Retina (tissue), 1 donor: ENCODE measurements at regions not wholly inside any gene's neighbourhood (a gene's known extent, or its start where the extent isn't known, plus 50 kb on each side); places are given as distances from the start of the nearest gene placed in this dataset.

Experiments used
- DNase-seq: peaks from one replicate; pipeline ENCODE4 v3.0.0-alpha.2; 2016

DNA sequence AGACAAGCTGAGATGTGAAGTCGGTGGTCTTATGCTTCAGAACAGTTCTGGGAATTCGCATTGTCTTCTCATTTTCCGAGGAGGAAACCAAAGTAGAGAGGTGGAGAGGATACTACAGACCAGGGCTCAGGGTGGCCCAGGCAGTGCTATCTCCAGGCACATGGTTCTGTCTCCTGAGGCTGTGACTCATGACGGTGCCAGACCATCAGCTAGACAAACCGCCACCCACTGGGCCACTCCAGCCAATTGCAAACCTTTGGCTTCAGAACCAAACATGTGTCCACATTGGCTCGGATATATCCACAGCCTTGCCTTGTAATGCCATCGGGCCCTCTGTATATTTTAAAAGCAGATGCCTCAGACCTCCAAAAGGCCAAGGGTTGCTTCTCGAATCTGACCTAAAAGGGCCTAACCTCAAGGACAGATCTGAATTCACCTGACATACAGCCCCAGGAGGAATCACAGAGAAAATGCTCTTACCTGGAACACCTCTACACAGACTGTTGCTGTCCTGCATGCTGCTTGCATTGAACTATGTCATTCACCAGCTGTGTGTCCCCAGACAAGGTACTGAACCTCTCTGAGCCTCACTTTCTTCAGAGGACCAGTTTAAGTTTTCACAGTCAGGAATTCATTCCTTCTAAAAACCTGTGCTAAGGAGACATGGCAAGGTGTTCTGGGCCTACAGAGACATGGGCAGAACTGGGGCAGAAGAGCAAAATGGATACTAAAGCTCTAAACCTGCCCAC lies 224.9 kb upstream of the JUN start:
- no peak for DNase-seq

GRCh38 chr1:59011663-59012062 lies 227.8 kb upstream of the JUN start:
- DNase-seq, result no peak

DNA sequence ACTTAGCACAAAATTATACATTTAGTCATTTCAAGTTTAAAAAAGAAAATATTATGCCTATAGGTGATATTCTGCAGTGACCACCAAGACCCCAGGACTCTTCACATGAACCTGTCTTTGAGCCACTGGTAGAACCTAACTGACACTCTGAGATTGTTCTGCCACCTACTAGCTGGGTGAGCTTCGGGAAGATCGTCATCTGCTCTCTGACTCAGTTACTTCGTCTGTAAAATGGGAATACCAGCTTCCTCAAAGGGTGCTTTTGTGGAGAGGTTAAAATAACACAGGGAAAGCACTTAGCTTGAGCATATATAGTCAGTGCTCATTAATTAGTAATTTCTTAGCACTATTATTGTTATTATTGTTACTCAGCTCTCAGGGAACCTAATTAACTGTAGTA lies 228.5 kb upstream of the JUN start:
- no peak for DNase-seq

DNA sequence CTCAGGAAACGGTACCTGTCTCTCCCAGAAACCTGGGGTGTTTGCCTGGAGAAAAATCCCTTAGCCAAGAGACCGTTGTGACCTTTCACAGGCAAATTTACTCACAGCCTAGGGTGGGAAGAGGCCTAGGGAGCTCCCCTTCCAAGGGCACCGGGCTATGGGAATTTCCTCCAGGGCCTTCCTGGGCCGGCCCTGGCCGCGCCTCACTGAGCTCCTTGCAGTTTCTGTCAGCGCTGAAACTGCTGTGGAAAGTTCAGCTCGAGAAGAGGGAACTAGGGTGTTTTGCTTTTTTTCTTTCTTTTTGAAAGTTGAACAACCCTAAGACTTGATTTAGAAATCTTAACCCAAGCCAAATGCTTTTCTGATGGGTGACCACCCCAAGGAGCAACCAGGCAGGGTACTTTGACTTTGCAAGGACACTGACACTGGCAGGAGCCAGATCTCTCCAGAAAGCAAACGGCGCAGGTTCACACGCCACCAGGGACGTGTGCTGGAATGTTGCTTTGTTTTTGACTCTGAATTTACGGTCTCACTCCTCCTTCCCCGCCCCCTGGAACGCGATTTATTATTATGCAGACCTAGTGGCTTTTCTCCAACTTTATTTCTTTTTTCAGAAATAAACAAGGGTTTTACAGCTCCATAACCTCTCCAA lies 229.6 kb upstream of the JUN start:
- no peak for DNase-seq

- DNase-seq, result no peak
Measured at GRCh38 chr1:59013928-59014279, 230.1 kb upstream of the JUN start.

DNA sequence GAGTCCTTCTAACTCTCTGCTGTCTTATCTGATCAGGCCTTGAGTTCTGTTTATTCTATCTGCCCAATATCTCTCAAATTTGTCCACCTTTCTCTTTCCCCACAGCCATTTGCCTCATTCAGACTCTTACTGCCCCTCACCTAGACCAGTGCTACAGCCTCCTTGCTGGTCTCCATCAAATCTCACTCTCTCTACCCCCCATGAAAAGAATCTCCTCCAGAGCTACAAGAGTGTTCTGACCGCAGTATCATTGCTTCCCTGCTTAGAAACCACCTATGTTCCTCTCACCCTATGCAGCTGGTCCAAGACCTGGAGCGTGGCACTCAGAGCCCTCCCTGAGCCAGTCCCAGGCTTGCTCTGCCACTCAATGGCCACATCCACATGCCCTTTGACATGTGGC lies 231.0 kb upstream of the JUN start:
- DNase-seq, result no peak

DNA sequence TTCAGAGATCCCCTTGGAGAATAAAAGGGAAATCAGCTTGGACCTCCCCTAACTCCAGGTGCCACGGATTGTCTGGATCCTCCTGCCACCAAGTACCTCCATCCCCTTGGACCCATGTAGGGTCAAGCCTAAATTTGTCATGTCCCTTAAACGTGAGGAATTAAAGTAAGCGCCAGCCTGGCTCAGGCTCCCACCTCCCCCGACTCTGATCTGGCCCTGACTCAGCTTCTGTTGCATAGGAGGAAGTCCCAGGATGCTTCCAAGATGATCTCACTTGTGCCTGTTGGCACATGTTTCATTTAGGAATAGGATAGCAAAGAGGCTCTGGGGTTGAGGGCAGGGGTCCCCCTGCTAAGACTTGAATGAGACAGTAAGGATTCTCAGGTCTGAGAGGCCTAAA lies 231.9 kb upstream of the JUN start:
- DNase-seq, result no peak

DNA sequence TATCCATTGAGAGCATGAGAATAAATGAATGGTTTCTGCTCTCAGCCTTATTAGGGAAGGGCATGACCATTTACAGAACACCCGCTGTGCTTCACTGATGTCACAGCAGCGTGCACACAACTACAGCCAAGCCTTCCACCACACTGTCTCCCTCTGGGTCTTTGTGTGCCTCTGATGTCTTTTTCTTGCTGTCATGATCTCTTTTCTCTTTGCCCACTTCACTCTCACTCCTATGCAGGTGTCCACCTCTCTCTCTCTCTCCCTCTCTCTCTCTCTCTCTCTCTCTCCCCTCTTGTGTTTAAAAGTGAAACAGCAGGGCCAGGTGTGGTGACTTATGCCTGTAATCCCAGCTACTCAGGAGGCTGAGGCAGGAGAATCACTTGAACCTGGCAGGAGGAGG lies 232.5 kb upstream of the JUN start:
- DNase-seq, result peak; percentile 34

DNA sequence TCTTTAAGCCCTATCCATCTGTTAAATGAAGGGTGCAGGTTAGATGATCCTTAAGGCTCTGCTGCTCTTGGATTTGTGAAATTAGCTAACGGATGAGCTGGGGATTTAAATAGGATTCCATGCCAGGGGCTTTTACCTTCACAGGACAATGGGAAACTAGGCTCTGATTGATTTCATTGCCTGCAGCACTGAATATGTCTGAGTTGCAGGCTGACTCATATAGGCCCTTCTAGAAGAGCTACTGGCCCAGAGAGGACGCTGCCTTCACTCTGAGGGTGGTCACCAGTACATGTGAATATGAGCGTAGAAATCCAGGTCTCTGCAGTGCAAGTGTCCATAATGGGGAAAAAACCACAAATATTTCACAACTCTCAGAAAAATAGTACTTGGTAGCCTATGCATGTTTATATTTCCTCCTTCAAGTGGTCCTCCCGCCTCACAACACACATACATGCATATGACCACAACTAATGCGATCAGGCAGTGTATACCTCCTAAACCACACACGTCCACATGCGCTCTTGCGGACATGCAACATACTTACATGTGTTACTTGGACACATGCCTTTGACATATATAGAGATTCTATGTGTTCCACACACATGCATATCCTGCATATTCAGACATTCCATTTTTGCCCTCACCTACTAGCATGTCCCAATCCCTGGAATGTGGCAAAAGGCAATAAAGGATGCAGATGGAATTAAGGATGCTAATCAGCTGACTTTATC lies 233.8 kb upstream of the JUN start:
- no peak for DNase-seq

DNA sequence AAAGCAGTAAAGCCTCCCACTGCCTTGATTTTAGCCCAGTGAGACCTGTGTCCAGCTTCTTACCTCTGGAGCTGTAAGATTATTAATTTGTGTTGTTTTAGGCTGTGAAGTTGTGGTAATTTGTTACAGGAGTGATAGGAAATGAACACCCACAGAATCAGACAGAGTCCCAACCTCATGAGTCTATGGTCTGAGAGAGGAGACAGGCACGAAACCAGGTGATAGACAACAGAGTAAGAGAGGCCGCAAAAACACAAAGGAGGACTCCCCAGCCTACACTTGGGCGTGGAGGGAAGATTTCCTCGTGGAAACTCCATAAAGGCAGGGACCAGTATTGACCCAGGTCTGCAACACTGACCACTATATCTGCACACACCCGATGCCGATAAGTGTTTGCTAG lies 234.6 kb upstream of the JUN start:
- DNase-seq, result no peak

DNA sequence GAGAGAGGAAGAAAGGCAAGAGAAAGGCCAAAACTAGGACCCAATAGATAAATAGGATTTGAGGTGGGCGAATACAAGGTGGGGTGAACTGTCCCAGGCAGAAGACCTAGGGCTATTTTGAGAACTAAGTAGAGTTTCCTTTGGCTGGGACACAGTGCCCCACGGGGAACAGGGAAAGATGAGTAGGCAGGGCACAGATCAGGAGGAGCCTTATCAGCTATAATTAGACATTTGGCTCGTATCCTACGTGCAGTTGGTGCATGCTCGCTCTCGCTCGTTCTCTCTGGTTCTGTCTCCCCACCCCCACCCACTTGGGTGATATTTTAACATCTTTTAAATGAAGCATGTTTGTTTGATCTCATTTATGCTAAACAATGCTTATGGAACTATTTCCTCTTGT lies 235.0 kb upstream of the JUN start:
- DNase-seq, result no peak

DNA sequence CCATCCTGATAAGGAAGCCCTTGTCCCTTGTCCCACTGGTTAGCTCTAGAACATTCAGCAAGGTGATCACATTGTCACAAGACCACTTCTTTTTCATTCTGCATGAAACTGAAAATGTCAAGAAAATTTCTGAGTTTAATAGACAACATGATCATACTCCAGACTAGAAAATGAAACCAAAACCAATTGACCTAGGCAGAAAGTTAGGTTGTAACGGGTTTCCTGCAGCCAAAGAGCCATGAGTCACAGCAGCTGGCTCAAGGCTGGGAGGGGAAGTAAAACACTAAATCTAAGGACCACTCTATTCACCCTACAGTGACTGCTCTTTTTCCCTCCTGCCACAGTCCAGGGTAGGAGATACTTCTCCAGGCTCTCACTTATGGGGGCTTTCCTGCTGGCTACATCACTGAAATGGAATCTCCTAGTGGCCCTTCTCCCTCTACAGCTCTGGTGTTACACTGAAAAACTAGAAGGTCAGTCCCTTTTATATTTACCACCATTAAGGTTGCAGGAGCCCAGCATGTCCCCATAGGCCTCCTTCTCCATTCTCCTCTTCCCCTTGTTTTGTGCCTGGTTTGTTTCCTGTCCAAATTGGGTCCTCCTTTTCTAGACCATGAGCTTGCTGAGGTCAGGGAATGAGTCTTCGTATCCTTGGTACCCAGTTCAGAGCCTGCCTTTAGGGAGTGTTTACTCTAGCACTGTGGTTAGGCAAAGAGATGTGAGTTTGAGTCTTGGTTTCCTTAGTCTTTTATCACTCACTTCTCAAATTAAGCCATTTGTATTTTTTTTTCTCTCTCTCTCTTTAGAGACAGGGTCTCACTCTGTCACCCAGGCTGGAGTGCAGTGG lies 236.5 kb upstream of the JUN start:
- no peak for DNase-seq

DNA sequence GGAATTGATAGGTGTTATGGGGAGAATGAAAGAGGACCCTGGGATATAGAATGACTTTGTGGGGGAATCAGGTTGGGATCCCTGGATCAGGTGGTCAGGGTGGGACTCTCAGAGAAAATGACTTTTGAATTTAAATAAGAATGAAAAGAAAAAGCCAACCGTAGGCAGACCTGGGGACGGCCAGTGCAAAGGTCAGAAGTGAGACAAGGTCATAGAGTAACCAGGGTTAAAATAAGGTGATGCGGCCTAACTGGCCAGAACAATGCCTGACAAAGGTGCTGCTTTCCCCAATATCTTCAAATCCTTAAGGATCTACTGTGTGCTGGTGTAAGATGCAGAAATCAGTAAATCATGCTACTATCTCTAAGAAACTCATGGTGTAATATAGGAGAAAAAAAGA lies 238.4 kb upstream of the JUN start:
- no peak for DNase-seq

DNA sequence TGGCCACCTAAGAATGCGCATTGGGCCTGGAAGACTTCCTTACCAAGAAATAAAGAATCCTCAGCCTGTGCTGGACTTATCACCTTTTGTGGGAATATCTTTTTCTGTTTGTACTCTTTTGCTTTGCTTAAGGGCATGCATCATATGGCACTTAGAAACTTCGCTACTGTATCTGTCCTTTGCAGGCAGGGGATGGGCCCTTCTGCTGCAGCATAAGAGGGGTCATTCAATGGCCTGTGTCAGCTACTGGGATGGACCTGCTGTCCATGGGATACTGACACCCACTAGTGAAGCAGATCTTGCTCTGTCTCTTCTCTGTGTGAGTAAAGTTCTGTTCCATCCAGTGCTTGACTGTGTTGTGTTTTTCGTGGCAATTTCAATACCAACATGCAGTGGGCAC lies 239.0 kb upstream of the JUN start:
- no peak for DNase-seq

- DNase-seq, result no peak
Measured at GRCh38 chr1:59025201-59025600, 241.4 kb upstream of the JUN start.

- DNase-seq, result no peak
Measured at GRCh38 chr1:59025898-59026426, 242.1 kb upstream of the JUN start.

DNA sequence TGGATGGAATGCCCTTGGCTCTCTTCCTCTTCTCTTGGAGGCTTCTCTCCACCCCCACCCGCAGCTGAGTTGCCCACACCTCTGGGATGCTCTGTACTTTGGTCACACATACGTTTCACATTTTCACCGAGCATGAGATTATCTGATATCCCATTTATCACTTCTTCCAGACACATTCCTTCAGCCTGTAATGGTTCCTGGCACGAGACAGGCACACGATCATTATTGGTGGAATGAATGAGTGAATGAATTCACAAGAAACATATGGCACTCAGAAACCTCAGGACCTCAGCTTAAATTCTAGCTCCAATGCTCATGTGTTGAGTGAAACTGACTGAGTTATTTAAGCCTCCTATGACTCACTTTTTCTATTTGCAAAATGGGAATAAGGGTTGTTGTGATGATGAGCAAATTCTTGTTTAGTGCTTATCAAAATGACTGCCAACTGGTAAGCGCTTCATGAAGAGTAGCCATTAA lies 242.7 kb upstream of the JUN start:
- no peak for DNase-seq

DNA sequence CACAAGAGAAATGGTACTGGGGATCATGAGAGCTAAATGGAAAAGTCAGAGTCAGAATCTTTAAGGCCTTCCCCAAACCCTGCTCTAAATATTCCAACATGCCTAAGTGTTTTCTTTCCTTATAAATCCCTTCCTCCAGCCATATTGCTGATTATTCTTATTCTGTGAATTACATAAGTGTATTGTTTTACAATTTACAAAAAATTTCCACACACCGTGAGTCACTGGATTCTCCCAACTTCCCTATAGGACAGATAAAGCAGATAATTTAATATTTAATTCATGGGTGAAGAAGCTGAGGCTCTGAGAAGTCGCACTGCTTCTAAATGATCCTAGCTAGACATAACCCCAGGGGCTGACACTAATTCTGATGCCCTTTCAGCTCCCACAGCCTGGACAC lies 243.3 kb upstream of the JUN start:
- DNase-seq, result no peak

GRCh38 chr1:59028048-59028447 lies 244.2 kb upstream of the JUN start:
- DNase-seq, result no peak

GRCh38 chr1:59029411-59030167 lies 245.7 kb upstream of the JUN start:
- no peak for DNase-seq

DNA sequence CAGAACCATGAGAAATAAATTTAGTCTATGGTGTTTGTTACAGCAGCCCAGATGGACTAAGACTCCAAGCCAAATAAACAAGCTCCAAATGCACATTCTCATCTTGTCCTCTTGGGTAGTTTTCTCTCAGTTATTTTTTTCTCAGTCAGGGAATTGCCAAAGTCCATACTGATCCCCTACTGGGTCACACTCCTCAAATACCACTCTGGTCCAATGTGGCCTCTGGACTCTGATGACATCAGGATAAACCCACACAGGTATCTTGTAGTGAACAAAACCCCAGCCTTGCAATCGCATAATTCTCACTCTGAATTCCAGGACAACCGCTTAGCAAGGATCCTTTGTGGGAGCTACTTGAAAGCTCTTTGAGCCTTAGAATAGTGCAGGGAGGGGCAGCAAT lies 248.4 kb upstream of the JUN start:
- no peak for DNase-seq

DNA sequence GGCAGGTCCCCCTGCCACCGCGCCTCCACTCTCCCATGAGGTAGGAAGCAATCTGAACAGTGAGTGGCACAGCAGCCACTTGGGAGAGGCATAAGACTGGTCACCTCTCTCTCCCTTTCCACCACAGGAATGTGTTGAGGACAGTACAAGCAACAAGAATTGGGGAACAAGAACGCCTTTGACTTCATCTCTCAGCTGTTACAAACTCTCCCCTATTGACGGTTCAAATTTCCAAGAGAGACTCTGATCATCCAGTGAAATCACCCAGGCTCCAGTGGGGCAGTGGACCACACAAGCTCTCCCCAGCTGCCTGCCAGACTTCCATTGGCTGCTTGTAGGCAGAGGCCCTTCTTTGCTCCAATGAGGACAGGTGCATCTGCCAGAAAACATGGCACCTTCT lies 249.9 kb upstream of the JUN start:
- no peak for DNase-seq
